Liver (tissue), 8 donors: ENCODE measurements at regions not wholly inside any gene's neighbourhood (a gene's known extent, or its start where the extent isn't known, plus 50 kb on each side); places are given as distances from the start of the nearest gene placed in this dataset.

Source experiments
- DNase-seq: peaks from one replicate; pipeline ENCODE4 v3.0.0-alpha.2; 2017; ENCODE audit warnings: low spot score
- H3K27ac ChIP-seq, 2 donors: one replicate each; pipeline ENCODE4 v1.7.0; 2013; ENCODE audit warnings: inconsistent platforms in 2 of 2, low read length in 2 of 2, control low read depth in 1 of 2, low read depth in 1 of 2, mild to moderate bottlenecking in 1 of 2
- H3K27me3 ChIP-seq, 4 donors: one replicate each; pipeline versions ENCODE4 v1.6.1 to v1.7.0; 2013; ENCODE audit warnings: low read length in 3 of 4, inconsistent platforms in 1 of 4, mild to moderate bottlenecking in 1 of 4, moderate library complexity in 1 of 4; ENCODE audit not compliant: control insufficient read depth in 4 of 4, insufficient read depth in 4 of 4
- H3K36me3 ChIP-seq, 4 donors: one replicate each; pipeline versions ENCODE4 v1.6.1 to v1.7.0; 2013; ENCODE audit warnings: low read length in 3 of 4, mild to moderate bottlenecking in 3 of 4, low read depth in 1 of 4, moderate library complexity in 1 of 4; ENCODE audit not compliant: control insufficient read depth in 4 of 4, insufficient read depth in 3 of 4
- H3K4me1 ChIP-seq, 4 donors: one replicate each; pipeline versions ENCODE4 v1.6.1 to v1.7.0; 2013; ENCODE audit warnings: low read length in 3 of 4, mild to moderate bottlenecking in 3 of 4, moderate library complexity in 1 of 4; ENCODE audit not compliant: control insufficient read depth in 4 of 4, insufficient read depth in 4 of 4
- H3K4me3 ChIP-seq, 3 donors: one replicate each; pipeline versions ENCODE4 v1.6.1 to v1.7.0; 2013; ENCODE audit warnings: low read length in 3 of 3, control low read depth in 1 of 3, low read depth in 1 of 3, mild to moderate bottlenecking in 1 of 3
- H3K9ac ChIP-seq, 2 donors: one replicate each; pipeline ENCODE4 v1.7.0; 2013; ENCODE audit warnings: low read length in 2 of 2, mild to moderate bottlenecking in 2 of 2, moderate library complexity in 2 of 2, control low read depth in 1 of 2, low read depth in 1 of 2
- H3K9me3 ChIP-seq, 4 donors: one replicate each; pipeline versions ENCODE4 v1.6.1 to v1.7.0; 2013; ENCODE audit warnings: low read length in 3 of 4; ENCODE audit not compliant: control insufficient read depth in 4 of 4
- EGR1 ChIP-seq, 2 donors: IDR thresholded peaks; 2 replicates each; pipeline ENCODE4 v1.6.1; 2016 to 2018; ENCODE audit warnings: antibody characterized with exemption in 2 of 2, low read depth in 2 of 2
- FOXA1 ChIP-seq: IDR thresholded peaks from 2 replicates; pipeline ENCODE4 v1.6.1; 2016; ENCODE audit warnings: antibody characterized with exemption
- FOXA2 ChIP-seq: IDR thresholded peaks from 2 replicates; pipeline ENCODE4 v1.6.1; 2016; ENCODE audit warnings: antibody characterized with exemption
- GABPA ChIP-seq, 2 donors: IDR thresholded peaks in 1 of 2; conservative IDR thresholded peaks in 1 of 2; 2 replicates each; pipeline ENCODE4 v1.6.1; 2016; ENCODE audit warnings: antibody characterized with exemption in 2 of 2, mild to moderate bottlenecking in 1 of 2, moderate library complexity in 1 of 2
- HNF4A ChIP-seq, 2 donors: conservative IDR thresholded peaks; 2 replicates each; pipeline ENCODE4 v1.6.1; 2016; ENCODE audit warnings: antibody characterized with exemption in 2 of 2, mild to moderate bottlenecking in 2 of 2
- HNF4G ChIP-seq: IDR thresholded peaks from 2 replicates; pipeline ENCODE4 v1.6.1; 2016; ENCODE audit warnings: antibody characterized with exemption
- JUND ChIP-seq, 2 donors: IDR thresholded peaks; 2 replicates each; pipeline ENCODE4 v1.6.1; 2016; ENCODE audit warnings: antibody characterized with exemption in 2 of 2
- NR2F2 ChIP-seq: IDR thresholded peaks from 2 replicates; pipeline ENCODE4 v1.6.1; 2016; ENCODE audit warnings: antibody characterized with exemption
- RAD21 ChIP-seq, 2 donors: IDR thresholded peaks; 2 replicates each; pipeline ENCODE4 v1.6.1; 2016; ENCODE audit warnings: antibody characterized with exemption in 2 of 2, mild to moderate bottlenecking in 2 of 2
- RXRA ChIP-seq, 2 donors: IDR thresholded peaks; 2 replicates each; pipeline ENCODE4 v1.6.1; 2017 to 2018; ENCODE audit warnings: antibody characterized with exemption in 2 of 2, mild to moderate bottlenecking in 1 of 2
- SP1 ChIP-seq: IDR thresholded peaks from 2 replicates; pipeline ENCODE4 v1.6.1; 2018; ENCODE audit warnings: antibody characterized with exemption, mild to moderate bottlenecking
- TAF1 ChIP-seq: conservative IDR thresholded peaks from 2 replicates; pipeline ENCODE4 v1.6.1; 2016; ENCODE audit warnings: antibody characterized with exemption, mild to moderate bottlenecking
- YY1 ChIP-seq: IDR thresholded peaks from 2 replicates; pipeline ENCODE4 v1.6.1; 2016; ENCODE audit warnings: antibody characterized with exemption, mild to moderate bottlenecking
- WGBS: extraction: QIAGEN DNeasy Blood & Tissue Kit; methylation state at CpG from one replicate; pipeline ENCODE4 v1.1.7; 2013; 5-methylcytosine and 5-hydroxymethylcytosine counted together
- TF ChIP-seq, protein P1 (sequence below): IDR thresholded peaks from 2 replicates; pipeline ENCODE4 v1.6.1; 2016; ENCODE audit warnings: antibody characterized with exemption
- TF ChIP-seq, protein P2 (sequence below): IDR thresholded peaks from 2 replicates; pipeline ENCODE4 v1.6.1; 2016; ENCODE audit warnings: antibody characterized with exemption
- TF ChIP-seq, protein P3 (sequence below): IDR thresholded peaks from 2 replicates; pipeline ENCODE4 v1.6.1; 2016; ENCODE audit warnings: antibody characterized with exemption, mild to moderate bottlenecking
- TF ChIP-seq, protein P4 (sequence below): IDR thresholded peaks from 2 replicates; pipeline ENCODE4 v1.6.1; 2016; ENCODE audit warnings: antibody characterized with exemption
- TF ChIP-seq, protein P5 (sequence below): fragments of 150-350 bp; IDR thresholded peaks from 2 replicates; pipeline ENCODE4 v1.5.1; 2017; ENCODE audit warnings: improper control_type of control experiment, low read depth, low read length; ENCODE audit not compliant: missing input control
- donor health status: healthy.
- donor health status: healthy.
- donor health status: healthy.
- donor health status: healthy.
- donor health status: healthy.

DNA sequence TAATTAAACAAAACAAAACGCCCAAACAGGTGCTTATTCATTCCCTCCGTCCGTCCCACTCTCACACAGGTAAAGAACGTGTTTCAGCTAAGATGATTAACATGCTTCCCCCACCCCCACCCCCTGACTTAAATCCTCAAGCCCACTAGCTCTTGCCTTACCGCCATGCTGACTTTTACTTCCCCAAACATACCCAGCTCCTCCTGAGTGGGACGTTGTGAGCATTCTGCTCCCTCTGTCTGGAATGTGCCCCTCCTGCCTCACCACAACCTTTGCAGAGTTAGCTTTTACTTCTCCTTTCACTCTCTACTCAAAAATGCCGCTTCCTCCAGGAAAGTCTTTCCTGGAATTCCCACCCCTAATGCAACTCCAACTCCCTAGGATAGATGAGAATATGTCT is 774.0 kb upstream of the RBFOX1 start:
- no peak overlapping the region for H3K9ac ChIP-seq
- H3K36me3 ChIP-seq = no peaks in the 10 kb centered on the region
- DNase-seq = no peak
- 17% methylated on average over 7 of the region's 7 CpGs for WGBS
- H3K27ac ChIP-seq = no peak overlapping the region
- no peaks in the 10 kb centered on the region for H3K27me3 ChIP-seq
- no peak for TF ChIP-seq HNF4G
- TF ChIP-seq NR2F2 = no peak
- TF ChIP-seq EGR1 (IDR thresholded peaks at IDR 0.05; ENCODE audit: low read depth in 2 of 2) = no peak
- TF ChIP-seq JUND (IDR thresholded peaks at IDR 0.05) = no peak
- no peak for TF ChIP-seq RAD21 (IDR thresholded peaks at IDR 0.05)
- TF ChIP-seq SP1 = no peak
- TF ChIP-seq, protein P1, sequence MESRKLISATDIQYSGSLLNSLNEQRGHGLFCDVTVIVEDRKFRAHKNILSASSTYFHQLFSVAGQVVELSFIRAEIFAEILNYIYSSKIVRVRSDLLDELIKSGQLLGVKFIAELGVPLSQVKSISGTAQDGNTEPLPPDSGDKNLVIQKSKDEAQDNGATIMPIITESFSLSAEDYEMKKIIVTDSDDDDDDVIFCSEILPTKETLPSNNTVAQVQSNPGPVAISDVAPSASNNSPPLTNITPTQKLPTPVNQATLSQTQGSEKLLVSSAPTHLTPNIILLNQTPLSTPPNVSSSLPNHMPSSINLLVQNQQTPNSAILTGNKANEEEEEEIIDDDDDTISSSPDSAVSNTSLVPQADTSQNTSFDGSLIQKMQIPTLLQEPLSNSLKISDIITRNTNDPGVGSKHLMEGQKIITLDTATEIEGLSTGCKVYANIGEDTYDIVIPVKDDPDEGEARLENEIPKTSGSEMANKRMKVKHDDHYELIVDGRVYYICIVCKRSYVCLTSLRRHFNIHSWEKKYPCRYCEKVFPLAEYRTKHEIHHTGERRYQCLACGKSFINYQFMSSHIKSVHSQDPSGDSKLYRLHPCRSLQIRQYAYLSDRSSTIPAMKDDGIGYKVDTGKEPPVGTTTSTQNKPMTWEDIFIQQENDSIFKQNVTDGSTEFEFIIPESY = no peak
- TF ChIP-seq, protein P2, sequence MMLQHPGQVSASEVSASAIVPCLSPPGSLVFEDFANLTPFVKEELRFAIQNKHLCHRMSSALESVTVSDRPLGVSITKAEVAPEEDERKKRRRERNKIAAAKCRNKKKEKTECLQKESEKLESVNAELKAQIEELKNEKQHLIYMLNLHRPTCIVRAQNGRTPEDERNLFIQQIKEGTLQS = no peak
- TF ChIP-seq, protein P3, sequence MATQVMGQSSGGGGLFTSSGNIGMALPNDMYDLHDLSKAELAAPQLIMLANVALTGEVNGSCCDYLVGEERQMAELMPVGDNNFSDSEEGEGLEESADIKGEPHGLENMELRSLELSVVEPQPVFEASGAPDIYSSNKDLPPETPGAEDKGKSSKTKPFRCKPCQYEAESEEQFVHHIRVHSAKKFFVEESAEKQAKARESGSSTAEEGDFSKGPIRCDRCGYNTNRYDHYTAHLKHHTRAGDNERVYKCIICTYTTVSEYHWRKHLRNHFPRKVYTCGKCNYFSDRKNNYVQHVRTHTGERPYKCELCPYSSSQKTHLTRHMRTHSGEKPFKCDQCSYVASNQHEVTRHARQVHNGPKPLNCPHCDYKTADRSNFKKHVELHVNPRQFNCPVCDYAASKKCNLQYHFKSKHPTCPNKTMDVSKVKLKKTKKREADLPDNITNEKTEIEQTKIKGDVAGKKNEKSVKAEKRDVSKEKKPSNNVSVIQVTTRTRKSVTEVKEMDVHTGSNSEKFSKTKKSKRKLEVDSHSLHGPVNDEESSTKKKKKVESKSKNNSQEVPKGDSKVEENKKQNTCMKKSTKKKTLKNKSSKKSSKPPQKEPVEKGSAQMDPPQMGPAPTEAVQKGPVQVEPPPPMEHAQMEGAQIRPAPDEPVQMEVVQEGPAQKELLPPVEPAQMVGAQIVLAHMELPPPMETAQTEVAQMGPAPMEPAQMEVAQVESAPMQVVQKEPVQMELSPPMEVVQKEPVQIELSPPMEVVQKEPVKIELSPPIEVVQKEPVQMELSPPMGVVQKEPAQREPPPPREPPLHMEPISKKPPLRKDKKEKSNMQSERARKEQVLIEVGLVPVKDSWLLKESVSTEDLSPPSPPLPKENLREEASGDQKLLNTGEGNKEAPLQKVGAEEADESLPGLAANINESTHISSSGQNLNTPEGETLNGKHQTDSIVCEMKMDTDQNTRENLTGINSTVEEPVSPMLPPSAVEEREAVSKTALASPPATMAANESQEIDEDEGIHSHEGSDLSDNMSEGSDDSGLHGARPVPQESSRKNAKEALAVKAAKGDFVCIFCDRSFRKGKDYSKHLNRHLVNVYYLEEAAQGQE = no peak
- no peak for TF ChIP-seq FOXA2
- TF ChIP-seq RXRA (IDR thresholded peaks at IDR 0.05) = no peak
- TF ChIP-seq YY1 = no peak
- TF ChIP-seq FOXA1 = no peak
- no peak for TF ChIP-seq GABPA (IDR thresholded peaks at IDR 0.05 in 1 of 2, conservative IDR thresholded peaks at IDR 0.05 in 1 of 2)
- TF ChIP-seq, protein P4, sequence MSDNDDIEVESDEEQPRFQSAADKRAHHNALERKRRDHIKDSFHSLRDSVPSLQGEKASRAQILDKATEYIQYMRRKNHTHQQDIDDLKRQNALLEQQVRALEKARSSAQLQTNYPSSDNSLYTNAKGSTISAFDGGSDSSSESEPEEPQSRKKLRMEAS = no peak
- no peak for TF ChIP-seq HNF4A (conservative IDR thresholded peaks at IDR 0.05)
- no peak for TF ChIP-seq TAF1
- TF ChIP-seq, protein P5, sequence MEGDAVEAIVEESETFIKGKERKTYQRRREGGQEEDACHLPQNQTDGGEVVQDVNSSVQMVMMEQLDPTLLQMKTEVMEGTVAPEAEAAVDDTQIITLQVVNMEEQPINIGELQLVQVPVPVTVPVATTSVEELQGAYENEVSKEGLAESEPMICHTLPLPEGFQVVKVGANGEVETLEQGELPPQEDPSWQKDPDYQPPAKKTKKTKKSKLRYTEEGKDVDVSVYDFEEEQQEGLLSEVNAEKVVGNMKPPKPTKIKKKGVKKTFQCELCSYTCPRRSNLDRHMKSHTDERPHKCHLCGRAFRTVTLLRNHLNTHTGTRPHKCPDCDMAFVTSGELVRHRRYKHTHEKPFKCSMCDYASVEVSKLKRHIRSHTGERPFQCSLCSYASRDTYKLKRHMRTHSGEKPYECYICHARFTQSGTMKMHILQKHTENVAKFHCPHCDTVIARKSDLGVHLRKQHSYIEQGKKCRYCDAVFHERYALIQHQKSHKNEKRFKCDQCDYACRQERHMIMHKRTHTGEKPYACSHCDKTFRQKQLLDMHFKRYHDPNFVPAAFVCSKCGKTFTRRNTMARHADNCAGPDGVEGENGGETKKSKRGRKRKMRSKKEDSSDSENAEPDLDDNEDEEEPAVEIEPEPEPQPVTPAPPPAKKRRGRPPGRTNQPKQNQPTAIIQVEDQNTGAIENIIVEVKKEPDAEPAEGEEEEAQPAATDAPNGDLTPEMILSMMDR = no peak
- no peaks in the 10 kb centered on the region for H3K9me3 ChIP-seq
- no peak overlapping the region for H3K4me3 ChIP-seq
- H3K4me1 ChIP-seq = no peaks in the 10 kb centered on the region

DNA sequence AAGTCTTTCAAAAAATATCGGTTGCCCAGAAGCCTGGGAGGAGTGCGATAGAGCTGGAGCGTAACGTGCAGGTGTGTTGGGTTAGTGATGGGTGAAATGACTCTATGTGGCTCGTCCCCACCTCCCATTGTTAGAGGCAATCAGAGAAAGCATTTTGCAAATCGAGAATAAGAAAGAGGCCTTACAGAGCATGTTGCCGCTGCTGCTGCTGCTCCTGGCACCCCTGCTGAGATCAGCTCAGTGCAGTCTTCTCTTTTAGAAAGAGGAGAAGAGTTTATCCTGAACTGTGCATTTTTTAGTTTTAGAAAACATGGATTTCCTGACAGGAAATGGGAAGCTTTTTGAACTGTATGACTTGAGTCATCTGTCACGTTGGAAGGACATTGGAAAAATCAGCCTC is 774.5 kb upstream of the RBFOX1 start:
- H3K4me3 ChIP-seq = no peak overlapping the region
- H3K9ac ChIP-seq = no peak overlapping the region
- H3K4me1 ChIP-seq = no peaks in the 10 kb centered on the region
- DNase-seq = no peak
- no peaks in the 10 kb centered on the region for H3K27me3 ChIP-seq
- H3K27ac ChIP-seq = no peak overlapping the region
- no peak for TF ChIP-seq YY1
- TF ChIP-seq TAF1 = no peak
- H3K36me3 ChIP-seq = no peaks in the 10 kb centered on the region
- WGBS = 14% methylated on average over 8 of the region's 8 CpGs
- no peaks in the 10 kb centered on the region for H3K9me3 ChIP-seq
